A549 (cell line): ENCODE measurements at regions not wholly inside any gene's neighbourhood (a gene's known extent, or its start where the extent isn't known, plus 50 kb on each side); places are given as distances from the start of the nearest gene placed in this dataset.

Experiments used
- ATAC-seq, 2 experiments: fragments of 200-7000 bp in 1 of 2; fragments of >200 bp in 1 of 2; cut with Nextera tagmentation in 1 of 2; cut with Tn5 transposase in 1 of 2; 3 replicates each; pipeline versions ENCODE4 v1.8.0 to v1.9.1; 2018 to 2020; ENCODE audit warnings: mild to moderate bottlenecking in 1 of 2, moderate library complexity in 1 of 2
- CTCF ChIA-PET: fragments of 300-600 bp; sonication (Branson Sonifier 250); formaldehyde crosslinking; extraction: SDS; loops from one replicate; lab custom pipeline; 2021; ENCODE audit warnings: antibody characterized with exemption, inconsistent platforms; lab: Yijun Ruan, JAX
- POLR2A ChIA-PET: fragments of 350-600 bp; formaldehyde crosslinking; extraction: SDS; loops from one replicate; lab custom pipeline; 2021; ENCODE audit warnings: antibody characterized with exemption, inconsistent platforms; lab: Yijun Ruan, JAX
- DNase-seq, 2 experiments: peaks; one replicate each; pipeline versions ENCODE4 v3.0.0 to v3.0.0-alpha.2; 2011 to 2016; ENCODE audit warnings: low read depth in 1 of 2, low spot score in 1 of 2
- FAIRE-seq: peaks from 2 replicates; lab custom pipeline; 2011; peaks lifted over from hg19 to GRCh38; lab: Jason Lieb, UNC
- H3K27ac ChIP-seq, 2 experiments: fragments of >200 bp; sonication (Bioruptor Twin); formaldehyde crosslinking; 3 replicates each; pipeline ENCODE4 v1.5.1; 2016 to 2017
- H3K4me1 ChIP-seq: fragments of >200 bp; sonication (Bioruptor Twin); formaldehyde crosslinking; 3 replicates; pipeline ENCODE4 v1.6.1; 2016
- H3K4me2 ChIP-seq: fragments of >200 bp; sonication (Bioruptor Twin); formaldehyde crosslinking; 3 replicates; pipeline ENCODE4 v1.6.1; 2016
- H3K4me3 ChIP-seq: fragments of >200 bp; sonication (Bioruptor Twin); formaldehyde crosslinking; 3 replicates; pipeline ENCODE4 v1.5.1; 2016
- H3K9me3 ChIP-seq: fragments of >200 bp; sonication (Bioruptor Twin); formaldehyde crosslinking; 3 replicates; pipeline ENCODE4 v1.6.1; 2016
- BHLHE40 ChIP-seq: IDR thresholded peaks from 2 replicates; pipeline ENCODE4 v1.6.1; 2012; ENCODE audit warnings: low read depth, low read length, inconsistent platforms
- CBX8 ChIP-seq: fragments of 200-600 bp; sonication (generic); IDR thresholded peaks from 2 replicates; pipeline ENCODE4 v1.6.1; 2016
- CHD2 ChIP-seq: fragments of 150-350 bp; IDR thresholded peaks from 2 replicates; pipeline ENCODE4 v1.6.1; 2014; ENCODE audit warnings: low read length; ENCODE audit not compliant: partially characterized antibody
- EHF ChIP-seq: fragments of 250-450 bp; sonication (Bioruptor Pico); IDR thresholded peaks from 2 replicates; pipeline ENCODE4 v1.5.0; 2020; ENCODE audit warnings: mild to moderate bottlenecking
- EP300 ChIP-seq, 2 experiments: fragments of >200 bp; sonication (Bioruptor Twin); formaldehyde crosslinking; IDR thresholded peaks; 2 replicates in 1 of 2; 3 replicates in 1 of 2; pipeline ENCODE4 v1.6.1; 2016 to 2017
- ESRRA ChIP-seq: fragments of 150-350 bp; IDR thresholded peaks from 2 replicates; pipeline ENCODE4 v1.6.1; 2014; ENCODE audit warnings: mild to moderate bottlenecking, low read length, borderline replicate concordance
- HDAC2 ChIP-seq: fragments of 200-600 bp; sonication (generic); IDR thresholded peaks from 2 replicates; pipeline ENCODE4 v1.6.1; 2016
- KDM5A ChIP-seq: fragments of 200-600 bp; sonication (generic); IDR thresholded peaks from 2 replicates; pipeline ENCODE4 v1.6.1; 2016; ENCODE audit warnings: antibody characterized with exemption, mild to moderate bottlenecking
- POLR2A ChIP-seq: IDR thresholded peaks from 2 replicates; pipeline ENCODE4 v1.6.1; 2012; ENCODE audit warnings: mild to moderate bottlenecking, low read length
- RFX5 ChIP-seq: fragments of 450-650 bp; IDR thresholded peaks from 2 replicates; pipeline ENCODE4 v1.7.1; 2014; ENCODE audit warnings: antibody characterized with exemption, mild to moderate bottlenecking, moderate library complexity
- RNF2 ChIP-seq: fragments of 200-600 bp; sonication (generic); IDR thresholded peaks from 2 replicates; pipeline ENCODE4 v1.6.1; 2016; ENCODE audit warnings: low read depth, mild to moderate bottlenecking, antibody characterized with exemption, moderate library complexity, borderline replicate concordance
- SREBF2 ChIP-seq: fragments of 450-650 bp; IDR thresholded peaks from 2 replicates; pipeline ENCODE4 v1.6.1; 2014; ENCODE audit warnings: mild to moderate bottlenecking, moderate library complexity
- TFCP2L1 ChIP-seq: fragments of 250-450 bp; sonication (Bioruptor Pico); IDR thresholded peaks from 2 replicates; pipeline ENCODE4 v1.5.0; 2021; ENCODE audit warnings: mild to moderate bottlenecking
- ZC3H11A ChIP-seq: fragments of 450-650 bp; IDR thresholded peaks from 2 replicates; pipeline ENCODE4 v1.6.1; 2014; ENCODE audit warnings: antibody characterized with exemption, mild to moderate bottlenecking
- ZNF302 ChIP-seq: fragments of 250-450 bp; sonication (Bioruptor Pico); IDR thresholded peaks from 2 replicates; pipeline ENCODE4 v1.9.0; 2021; ENCODE audit warnings: inconsistent platforms, mild to moderate bottlenecking, moderate library complexity
- WGBS: methylation state at CpG from one replicate; pipeline ENCODE4 v1.1.6; 2017; ENCODE audit errors: missing lambda C conversion rate; 5-methylcytosine and 5-hydroxymethylcytosine counted together
- TF ChIP-seq, protein P1 (sequence below): fragments of 450-650 bp; IDR thresholded peaks from 2 replicates; pipeline ENCODE4 v1.6.1; 2014; ENCODE audit warnings: antibody characterized with exemption
- TF ChIP-seq, protein P2 (sequence below): IDR thresholded peaks from 2 replicates; pipeline ENCODE4 v1.6.1; 2012; ENCODE audit warnings: low read depth, borderline replicate concordance
- TF ChIP-seq, protein P3 (sequence below): fragments of 150-350 bp; IDR thresholded peaks from 2 replicates; pipeline ENCODE4 v1.6.1; 2014; ENCODE audit warnings: low read depth, mild to moderate bottlenecking, low read length

DNA sequence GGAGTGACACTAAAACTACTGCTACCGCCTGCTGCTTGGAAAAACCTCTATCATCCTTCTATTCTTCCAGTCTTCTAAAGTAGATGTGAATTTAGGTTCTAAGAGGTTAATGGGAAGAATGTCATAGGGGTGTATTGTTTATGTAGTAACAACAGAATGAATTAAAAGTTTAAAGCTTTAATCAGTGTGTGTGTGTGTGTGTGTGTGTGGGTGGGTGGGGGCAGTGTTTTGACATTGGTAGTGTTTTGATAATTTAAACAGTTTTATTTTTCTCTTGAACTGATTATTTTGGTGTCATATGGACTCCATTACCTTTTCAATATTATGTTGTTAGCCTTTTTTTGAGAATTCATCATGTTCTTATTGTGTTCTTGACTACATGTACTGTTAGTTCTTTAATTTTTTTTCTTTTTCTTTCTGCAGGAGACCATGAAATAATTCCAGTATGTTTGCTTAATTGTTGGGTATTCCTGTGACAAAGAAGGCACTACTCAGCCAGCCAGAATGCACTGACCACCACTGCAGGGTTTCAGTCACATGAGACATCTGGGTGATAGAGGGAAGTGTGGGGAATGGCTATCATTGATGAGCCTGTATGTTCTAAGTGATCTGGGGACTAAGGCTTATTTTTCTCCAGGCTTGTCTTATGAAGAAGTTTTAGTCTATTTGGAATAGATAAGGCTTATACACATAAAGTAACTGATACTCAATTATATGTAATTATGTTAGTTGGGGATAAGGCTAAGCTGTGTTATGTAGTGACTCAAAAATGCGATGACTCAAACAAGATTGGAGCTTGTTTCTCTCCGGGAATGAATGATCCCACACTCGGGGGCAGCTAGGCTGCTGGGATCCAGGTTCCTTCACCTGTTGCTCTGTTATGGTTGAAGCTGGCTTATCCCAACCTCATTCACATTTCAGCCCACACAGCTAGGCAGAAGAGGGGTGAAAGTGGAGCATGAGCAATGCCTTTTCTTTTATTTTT, 50.2 kb upstream of the ACTBL2 start:
- CTCF ChIA-PET: no interaction called here
- WGBS: 48% methylated on average over 4 of the region's 4 CpGs
- DNase-seq: no peak
- H3K4me3 ChIP-seq: no peak overlapping the region
- H3K9me3 ChIP-seq: no peaks in the 10 kb centered on the region
- H3K27ac ChIP-seq: no peak overlapping the region
- POLR2A ChIA-PET: no interaction called here
- TF ChIP-seq HDAC2 (no peak), ZC3H11A (no peak), TFCP2L1 (CRISPR knock-in tag) (no peak), BHLHE40 (no peak), CHD2 (no peak), SREBF2 (no peak), KDM5A (no peak), ZNF302 (CRISPR knock-in tag) (no peak), EP300 (IDR thresholded peaks at IDR 0.05) (no peak), CBX8 (no peak), POLR2A (no peak), ESRRA (no peak), RNF2 (no peak), EHF (CRISPR knock-in tag) (no peak), RFX5 (no peak)
- TF ChIP-seq, protein P1, sequence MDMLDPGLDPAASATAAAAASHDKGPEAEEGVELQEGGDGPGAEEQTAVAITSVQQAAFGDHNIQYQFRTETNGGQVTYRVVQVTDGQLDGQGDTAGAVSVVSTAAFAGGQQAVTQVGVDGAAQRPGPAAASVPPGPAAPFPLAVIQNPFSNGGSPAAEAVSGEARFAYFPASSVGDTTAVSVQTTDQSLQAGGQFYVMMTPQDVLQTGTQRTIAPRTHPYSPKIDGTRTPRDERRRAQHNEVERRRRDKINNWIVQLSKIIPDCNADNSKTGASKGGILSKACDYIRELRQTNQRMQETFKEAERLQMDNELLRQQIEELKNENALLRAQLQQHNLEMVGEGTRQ: no peak
- TF ChIP-seq, protein P2, sequence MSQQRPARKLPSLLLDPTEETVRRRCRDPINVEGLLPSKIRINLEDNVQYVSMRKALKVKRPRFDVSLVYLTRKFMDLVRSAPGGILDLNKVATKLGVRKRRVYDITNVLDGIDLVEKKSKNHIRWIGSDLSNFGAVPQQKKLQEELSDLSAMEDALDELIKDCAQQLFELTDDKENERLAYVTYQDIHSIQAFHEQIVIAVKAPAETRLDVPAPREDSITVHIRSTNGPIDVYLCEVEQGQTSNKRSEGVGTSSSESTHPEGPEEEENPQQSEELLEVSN: no peak
- TF ChIP-seq, protein P3, sequence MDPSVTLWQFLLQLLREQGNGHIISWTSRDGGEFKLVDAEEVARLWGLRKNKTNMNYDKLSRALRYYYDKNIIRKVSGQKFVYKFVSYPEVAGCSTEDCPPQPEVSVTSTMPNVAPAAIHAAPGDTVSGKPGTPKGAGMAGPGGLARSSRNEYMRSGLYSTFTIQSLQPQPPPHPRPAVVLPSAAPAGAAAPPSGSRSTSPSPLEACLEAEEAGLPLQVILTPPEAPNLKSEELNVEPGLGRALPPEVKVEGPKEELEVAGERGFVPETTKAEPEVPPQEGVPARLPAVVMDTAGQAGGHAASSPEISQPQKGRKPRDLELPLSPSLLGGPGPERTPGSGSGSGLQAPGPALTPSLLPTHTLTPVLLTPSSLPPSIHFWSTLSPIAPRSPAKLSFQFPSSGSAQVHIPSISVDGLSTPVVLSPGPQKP: no peak
- H3K4me2 ChIP-seq: no peak overlapping the region
- no peak for FAIRE-seq
- no peak for ATAC-seq
- H3K4me1 ChIP-seq: no peaks in the 10 kb centered on the region
